Osteoblast (primary cell): ENCODE measurements at regions not wholly inside any gene's neighbourhood (a gene's known extent, or its start where the extent isn't known, plus 50 kb on each side); places are given as distances from the start of the nearest gene placed in this dataset.

Experiments used
- DNase-seq: peaks from one replicate; pipeline ENCODE4 v3.0.0; 2011; ENCODE audit warnings: low spot score, mixed read lengths; ENCODE audit not compliant: insufficient read length; ENCODE audit errors: missing footprints
- H2AFZ ChIP-seq: 2 replicates; pipeline ENCODE4 v1.6.0; 2011; ENCODE audit warnings: mild to moderate bottlenecking, low read length
- H3K27ac ChIP-seq: 2 replicates; pipeline ENCODE4 v1.5.1; 2011; ENCODE audit warnings: mild to moderate bottlenecking, low read depth, low read length, moderate library complexity
- H3K27me3 ChIP-seq: 2 replicates; pipeline ENCODE4 v1.6.0; 2012; ENCODE audit warnings: mild to moderate bottlenecking, control low read depth, inconsistent platforms, low read length, moderate library complexity; ENCODE audit not compliant: insufficient read depth
- H3K36me3 ChIP-seq: 2 replicates; pipeline ENCODE4 v1.5.1; 2011; ENCODE audit warnings: mild to moderate bottlenecking, low read length, control low read depth, moderate library complexity; ENCODE audit not compliant: insufficient read depth
- H3K4me1 ChIP-seq: 2 replicates; pipeline ENCODE4 v1.5.1; 2011; ENCODE audit warnings: mild to moderate bottlenecking, low read length, control low read depth, moderate library complexity; ENCODE audit not compliant: insufficient read depth
- H3K4me2 ChIP-seq: 2 replicates; pipeline ENCODE4 v1.6.0; 2011; ENCODE audit warnings: mild to moderate bottlenecking, low read length; ENCODE audit not compliant: insufficient read depth
- H3K4me3 ChIP-seq: fragments of 200-600 bp; sonication (generic); 3 replicates; pipeline ENCODE4 v1.5.1; 2012; ENCODE audit warnings: mild to moderate bottlenecking, low read length, inconsistent platforms; ENCODE audit not compliant: insufficient read depth
- H3K79me2 ChIP-seq: 2 replicates; pipeline ENCODE4 v1.6.0; 2012; ENCODE audit warnings: mild to moderate bottlenecking, low read length, control low read depth, inconsistent platforms; ENCODE audit not compliant: insufficient read depth
- H3K9me3 ChIP-seq: 2 replicates; pipeline ENCODE4 v1.5.1; 2011; ENCODE audit warnings: low read depth, low read length, control low read depth
- H4K20me1 ChIP-seq: 2 replicates; pipeline ENCODE4 v1.6.0; 2012; ENCODE audit warnings: mild to moderate bottlenecking, low read length, control low read depth; ENCODE audit not compliant: insufficient read depth
- CTCF ChIP-seq: IDR thresholded peaks from 2 replicates; pipeline ENCODE4 v1.5.1; 2011; ENCODE audit warnings: mild to moderate bottlenecking, low read depth, low read length, moderate library complexity; ENCODE audit errors: extremely low read depth

GRCh38 chr13:67351909-67352308 lies 121.8 kb upstream of the PCDH9 start:
- H3K27ac ChIP-seq: no peak overlapping the region
- no peaks in the 10 kb centered on the region for H3K36me3 ChIP-seq
- H3K4me1 ChIP-seq: no peaks in the 10 kb centered on the region
- no peak overlapping the region for H3K4me2 ChIP-seq
- DNase-seq: no peak
- no peak overlapping the region for H3K4me3 ChIP-seq
- H2AFZ ChIP-seq: no peak overlapping the region
- H3K9me3 ChIP-seq: no peaks in the 10 kb centered on the region
- no peak for TF ChIP-seq CTCF
- H3K79me2 ChIP-seq: no peaks in the 10 kb centered on the region
- H3K27me3 ChIP-seq: no peaks in the 10 kb centered on the region
- no peaks in the 10 kb centered on the region for H4K20me1 ChIP-seq

- no peaks in the 10 kb centered on the region for H3K79me2 ChIP-seq
- no peak overlapping the region for H3K27ac ChIP-seq
- no peaks in the 10 kb centered on the region for H3K4me1 ChIP-seq
- no peak for DNase-seq
- no peak overlapping the region for H2AFZ ChIP-seq
- no peaks in the 10 kb centered on the region for H3K9me3 ChIP-seq
- H3K4me3 ChIP-seq: no peak overlapping the region
- H3K36me3 ChIP-seq: no peaks in the 10 kb centered on the region
- H4K20me1 ChIP-seq: no peaks in the 10 kb centered on the region
- TF ChIP-seq CTCF: no peak
- H3K4me2 ChIP-seq: no peak overlapping the region
- H3K27me3 ChIP-seq: no peaks in the 10 kb centered on the region
These were observed 121.0 kb upstream of the PCDH9 start for GRCh38 chr13:67351114-67351513.

- Histone ChIP-seq H3K4me1 (no peaks in the 10 kb centered on the region), H3K9me3 (no peaks in the 10 kb centered on the region), H3K79me2 (no peaks in the 10 kb centered on the region), H4K20me1 (no peaks in the 10 kb centered on the region), H2AFZ (no peak overlapping the region), H3K36me3 (no peaks in the 10 kb centered on the region), H3K27me3 (no peaks in the 10 kb centered on the region), H3K4me2 (no peak overlapping the region), H3K27ac (no peak overlapping the region), H3K4me3 (no peak overlapping the region)
- DNase-seq: no peak
- no peak for TF ChIP-seq CTCF
These were observed 113.6 kb upstream of the PCDH9 start for GRCh38 chr13:67343777-67344176.

- Histone ChIP-seq H3K27me3 (no peaks in the 10 kb centered on the region), H3K9me3 (no peaks in the 10 kb centered on the region), H4K20me1 (no peaks in the 10 kb centered on the region), H3K4me2 (no peak overlapping the region), H3K27ac (no peak overlapping the region), H3K36me3 (no peaks in the 10 kb centered on the region), H3K4me1 (no peaks in the 10 kb centered on the region), H2AFZ (no peak overlapping the region), H3K4me3 (no peak overlapping the region), H3K79me2 (no peaks in the 10 kb centered on the region)
- no peak for TF ChIP-seq CTCF
- no peak for DNase-seq
These were observed 111.3 kb upstream of the PCDH9 start for GRCh38 chr13:67341406-67341805.
